Liver (tissue), 8 donors: ENCODE measurements at regions not wholly inside any gene's neighbourhood (a gene's known extent, or its start where the extent isn't known, plus 50 kb on each side); places are given as distances from the start of the nearest gene placed in this dataset.
A peak's percentile ranks its signal among the peaks of the same experiment; 100 is the strongest.

ENCODE experiments used
- DNase-seq: peaks from one replicate; pipeline ENCODE4 v3.0.0-alpha.2; 2017; ENCODE audit warnings: low spot score
- H3K27ac ChIP-seq, 2 donors: one replicate each; pipeline ENCODE4 v1.7.0; 2013; ENCODE audit warnings: inconsistent platforms in 2 of 2, low read length in 2 of 2, control low read depth in 1 of 2, low read depth in 1 of 2, mild to moderate bottlenecking in 1 of 2
- H3K27me3 ChIP-seq, 4 donors: one replicate each; pipeline versions ENCODE4 v1.6.1 to v1.7.0; 2013; ENCODE audit warnings: low read length in 3 of 4, inconsistent platforms in 1 of 4, mild to moderate bottlenecking in 1 of 4, moderate library complexity in 1 of 4; ENCODE audit not compliant: control insufficient read depth in 4 of 4, insufficient read depth in 4 of 4
- H3K36me3 ChIP-seq, 4 donors: one replicate each; pipeline versions ENCODE4 v1.6.1 to v1.7.0; 2013; ENCODE audit warnings: low read length in 3 of 4, mild to moderate bottlenecking in 3 of 4, low read depth in 1 of 4, moderate library complexity in 1 of 4; ENCODE audit not compliant: control insufficient read depth in 4 of 4, insufficient read depth in 3 of 4
- H3K4me1 ChIP-seq, 4 donors: one replicate each; pipeline versions ENCODE4 v1.6.1 to v1.7.0; 2013; ENCODE audit warnings: low read length in 3 of 4, mild to moderate bottlenecking in 3 of 4, moderate library complexity in 1 of 4; ENCODE audit not compliant: control insufficient read depth in 4 of 4, insufficient read depth in 4 of 4
- H3K4me3 ChIP-seq, 3 donors: one replicate each; pipeline versions ENCODE4 v1.6.1 to v1.7.0; 2013; ENCODE audit warnings: low read length in 3 of 3, control low read depth in 1 of 3, low read depth in 1 of 3, mild to moderate bottlenecking in 1 of 3
- H3K9ac ChIP-seq, 2 donors: one replicate each; pipeline ENCODE4 v1.7.0; 2013; ENCODE audit warnings: low read length in 2 of 2, mild to moderate bottlenecking in 2 of 2, moderate library complexity in 2 of 2, control low read depth in 1 of 2, low read depth in 1 of 2
- H3K9me3 ChIP-seq, 4 donors: one replicate each; pipeline versions ENCODE4 v1.6.1 to v1.7.0; 2013; ENCODE audit warnings: low read length in 3 of 4; ENCODE audit not compliant: control insufficient read depth in 4 of 4
- ATF3 ChIP-seq: IDR thresholded peaks from 2 replicates; pipeline ENCODE4 v1.6.1; 2016; ENCODE audit warnings: antibody characterized with exemption
- CTCF ChIP-seq: fragments of 150-350 bp; IDR thresholded peaks from 2 replicates; pipeline ENCODE4 v1.5.1; 2017; ENCODE audit warnings: improper control_type of control experiment, low read depth, low read length; ENCODE audit not compliant: missing input control
- EGR1 ChIP-seq, 2 donors: IDR thresholded peaks; 2 replicates each; pipeline ENCODE4 v1.6.1; 2016 to 2018; ENCODE audit warnings: antibody characterized with exemption in 2 of 2, low read depth in 2 of 2
- FOXA1 ChIP-seq: IDR thresholded peaks from 2 replicates; pipeline ENCODE4 v1.6.1; 2016; ENCODE audit warnings: antibody characterized with exemption
- FOXA2 ChIP-seq: IDR thresholded peaks from 2 replicates; pipeline ENCODE4 v1.6.1; 2016; ENCODE audit warnings: antibody characterized with exemption
- GABPA ChIP-seq, 2 donors: IDR thresholded peaks in 1 of 2; conservative IDR thresholded peaks in 1 of 2; 2 replicates each; pipeline ENCODE4 v1.6.1; 2016; ENCODE audit warnings: antibody characterized with exemption in 2 of 2, mild to moderate bottlenecking in 1 of 2, moderate library complexity in 1 of 2
- HNF4A ChIP-seq, 2 donors: conservative IDR thresholded peaks; 2 replicates each; pipeline ENCODE4 v1.6.1; 2016; ENCODE audit warnings: antibody characterized with exemption in 2 of 2, mild to moderate bottlenecking in 2 of 2
- HNF4G ChIP-seq: IDR thresholded peaks from 2 replicates; pipeline ENCODE4 v1.6.1; 2016; ENCODE audit warnings: antibody characterized with exemption
- JUND ChIP-seq, 2 donors: IDR thresholded peaks; 2 replicates each; pipeline ENCODE4 v1.6.1; 2016; ENCODE audit warnings: antibody characterized with exemption in 2 of 2
- MAX ChIP-seq: IDR thresholded peaks from 2 replicates; pipeline ENCODE4 v1.6.1; 2016; ENCODE audit warnings: antibody characterized with exemption
- NR2F2 ChIP-seq: IDR thresholded peaks from 2 replicates; pipeline ENCODE4 v1.6.1; 2016; ENCODE audit warnings: antibody characterized with exemption
- RAD21 ChIP-seq, 2 donors: IDR thresholded peaks; 2 replicates each; pipeline ENCODE4 v1.6.1; 2016; ENCODE audit warnings: antibody characterized with exemption in 2 of 2, mild to moderate bottlenecking in 2 of 2
- REST ChIP-seq: IDR thresholded peaks from 2 replicates; pipeline ENCODE4 v1.6.1; 2016; ENCODE audit warnings: antibody characterized with exemption, mild to moderate bottlenecking
- RXRA ChIP-seq, 2 donors: IDR thresholded peaks; 2 replicates each; pipeline ENCODE4 v1.6.1; 2017 to 2018; ENCODE audit warnings: antibody characterized with exemption in 2 of 2, mild to moderate bottlenecking in 1 of 2
- SP1 ChIP-seq: IDR thresholded peaks from 2 replicates; pipeline ENCODE4 v1.6.1; 2018; ENCODE audit warnings: antibody characterized with exemption, mild to moderate bottlenecking
- TAF1 ChIP-seq: conservative IDR thresholded peaks from 2 replicates; pipeline ENCODE4 v1.6.1; 2016; ENCODE audit warnings: antibody characterized with exemption, mild to moderate bottlenecking
- YY1 ChIP-seq: IDR thresholded peaks from 2 replicates; pipeline ENCODE4 v1.6.1; 2016; ENCODE audit warnings: antibody characterized with exemption, mild to moderate bottlenecking
- ZBTB33 ChIP-seq: IDR thresholded peaks from 2 replicates; pipeline ENCODE4 v1.6.1; 2016; ENCODE audit warnings: antibody characterized with exemption
- WGBS: extraction: QIAGEN DNeasy Blood & Tissue Kit; methylation state at CpG from one replicate; pipeline ENCODE4 v1.1.7; 2013; 5-methylcytosine and 5-hydroxymethylcytosine counted together
- donor health status: healthy.
- donor health status: healthy.
- donor health status: healthy.
- donor health status: healthy.
- donor health status: healthy.

GRCh38 chr6:21305893-21306332 is 287.6 kb upstream of the SOX4 start:
- WGBS: 28% methylated on average over 2 of the region's 2 CpGs
- Histone ChIP-seq H3K4me3 (no peak overlapping the region), H3K36me3 (no peaks in the 10 kb centered on the region), H3K27ac (no peak overlapping the region), H3K4me1 (peaks cover 0 to 13% (median 4%) of the 10 kb centered on the region in 4 donors), H3K9me3 (peaks cover 0 to under 1% (median 0%) of the 10 kb centered on the region in 4 donors), H3K9ac (no peak overlapping the region), H3K27me3 (no peaks in the 10 kb centered on the region)
- TF ChIP-seq ATF3: peak; percentile 97
- TF ChIP-seq EGR1 (IDR thresholded peaks at IDR 0.05; ENCODE audit: low read depth in 2 of 2): no peak
- peak; percentile 35 for TF ChIP-seq YY1
- TF ChIP-seq MAX: peak; percentile 12
- TF ChIP-seq CTCF: peak; percentile 48
- peak; percentile 43 to 76 for TF ChIP-seq RXRA (IDR thresholded peaks at IDR 0.05)
- TF ChIP-seq NR2F2: no peak
- TF ChIP-seq TAF1: no peak
- TF ChIP-seq REST: peak; percentile 23
- peak; percentile 26 to 72 for TF ChIP-seq JUND (IDR thresholded peaks at IDR 0.05)
- no peak for TF ChIP-seq ZBTB33
- TF ChIP-seq SP1: peak; percentile 16
- TF ChIP-seq HNF4A (conservative IDR thresholded peaks at IDR 0.05): peak; percentile 53 to 70
- TF ChIP-seq FOXA1: no peak
- peak; percentile 24 for TF ChIP-seq FOXA2
- TF ChIP-seq GABPA (IDR thresholded peaks at IDR 0.05 in 1 of 2, conservative IDR thresholded peaks at IDR 0.05 in 1 of 2): no peak
- peak; percentile 11 for TF ChIP-seq HNF4G
- TF ChIP-seq RAD21 (IDR thresholded peaks at IDR 0.05): peak; percentile 76
- no peak for DNase-seq
